ENCODE measurements at regions not wholly inside any gene's neighbourhood (a gene's known extent, or its start where the extent isn't known, plus 50 kb on each side); places are given as distances from the start of the nearest gene placed in this dataset.

GRCh38 chr5:179470201-179470600, 80.2 kb upstream of the RUFY1 start:
- ChIA-PET POLR2A (no interaction called here), CTCF (interaction anchor here (1.1 kb wide), 1 partner anchor 23 kb away, joined by 3 read pairs; no protein-coding TSS in a partner anchor)
- H2AFZ ChIP-seq (ENCODE audit: low read depth) = no peak overlapping the region

DNA sequence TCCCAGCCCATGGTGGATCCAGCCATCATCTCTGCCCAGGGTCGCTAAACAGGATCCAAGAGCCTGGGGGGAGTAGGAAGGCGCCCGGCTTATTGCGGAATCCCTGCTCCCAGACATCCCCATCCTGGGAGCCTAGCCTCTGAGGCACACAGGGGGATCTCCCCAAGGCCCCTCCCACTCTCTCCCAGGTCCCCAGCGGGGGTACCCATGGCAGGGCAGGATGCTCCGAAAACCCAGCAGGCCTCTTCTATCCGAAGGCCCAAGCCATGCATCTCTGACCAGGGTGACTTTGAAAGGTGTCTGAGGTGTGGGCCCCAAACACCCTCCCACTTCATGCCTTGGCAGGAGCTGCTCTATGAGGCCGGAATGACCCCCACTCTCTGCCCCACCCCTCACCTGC, 81.7 kb upstream of the RUFY1 start:
- Histone ChIP-seq H3F3A (replicated peaks; ENCODE audit: insufficient read depth) (no peaks in the 10 kb centered on the region), H2AFZ (ENCODE audit: low read depth) (no peak overlapping the region), H3K27ac (ENCODE audit: low read depth in 2 of 2, low read length in 1 of 2) (no peak overlapping the region), H3K9ac (no peak overlapping the region), H3K4me3 (ENCODE audit: low read depth in 2 of 2, low read length in 1 of 2) (no peak overlapping the region), H3K27me3 (ENCODE audit: insufficient read depth) (no peaks in the 10 kb centered on the region), H3K4me1 (ENCODE audit: control insufficient read depth in 1 of 2, insufficient read depth in 2 of 2, low read depth in 1 of 2, low read length in 1 of 2) (no peaks in the 10 kb centered on the region; a peak in 1 of 4 replicates), H3K79me2 (ENCODE audit: insufficient read depth) (no peaks in the 10 kb centered on the region), H4K20me1 (ENCODE audit: insufficient read depth) (no peaks in the 10 kb centered on the region), H3K4me2 (no peak overlapping the region), H3K9me3 (no peaks in the 10 kb centered on the region), H3K9me2 (no peaks in the 10 kb centered on the region), H3K36me3 (replicated peaks in 1 of 2; ENCODE audit: control insufficient read depth in 1 of 2, insufficient read depth in 2 of 2, low read length in 1 of 2) (no peaks in the 10 kb centered on the region)
- TF ChIP-seq ELF1 (IDR thresholded peaks at IDR 0.05) (no peak), USF2 (IDR thresholded peaks at IDR 0.05; ENCODE audit: borderline replicate concordance, low read depth, low read length) (no peak), IRF3 (IDR thresholded peaks at IDR 0.05; ENCODE audit: low read depth, low read length) (no peak), NFIC (IDR thresholded peaks at IDR 0.05; ENCODE audit: borderline replicate concordance) (no peak), SMC3 (IDR thresholded peaks at IDR 0.05; ENCODE audit: low read depth, low read length) (no peak), RFX5 (IDR thresholded peaks at IDR 0.05; ENCODE audit: low read length) (no peak), FOXJ3 (CRISPR knock-in tag; IDR thresholded peaks at IDR 0.05) (no peak), TEAD4 (IDR thresholded peaks at IDR 0.05; ENCODE audit: borderline replicate concordance, insufficient read depth) (no peak)
- TF ChIP-seq, protein P1, sequence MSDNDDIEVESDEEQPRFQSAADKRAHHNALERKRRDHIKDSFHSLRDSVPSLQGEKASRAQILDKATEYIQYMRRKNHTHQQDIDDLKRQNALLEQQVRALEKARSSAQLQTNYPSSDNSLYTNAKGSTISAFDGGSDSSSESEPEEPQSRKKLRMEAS (IDR thresholded peaks at IDR 0.05; ENCODE audit: low read depth) = no peak
- CTCF ChIA-PET = no interaction called here
- WGBS (ENCODE audit: low lambda C conversion rate) = 3% methylated on average over 3 of the region's 8 CpGs
- no peak for DNase-seq
- POLR2A ChIA-PET = no interaction called here

More at GRCh38 chr5:179470201-179470600, 80.2 kb upstream of the RUFY1 start:
- Histone ChIP-seq H3K4me3 (ENCODE audit: low read depth in 2 of 2, low read length in 1 of 2) (no peak overlapping the region), H3K9me3 (no peaks in the 10 kb centered on the region), H4K20me1 (ENCODE audit: insufficient read depth) (no peaks in the 10 kb centered on the region), H3K4me2 (no peak overlapping the region), H3F3A (replicated peaks; ENCODE audit: insufficient read depth) (no peaks in the 10 kb centered on the region), H3K9ac (no peak overlapping the region), H3K36me3 (replicated peaks in 1 of 2; ENCODE audit: control insufficient read depth in 1 of 2, insufficient read depth in 2 of 2, low read length in 1 of 2) (no peaks in the 10 kb centered on the region), H3K27me3 (ENCODE audit: insufficient read depth) (no peaks in the 10 kb centered on the region), H3K79me2 (ENCODE audit: insufficient read depth) (no peaks in the 10 kb centered on the region), H3K9me2 (no peaks in the 10 kb centered on the region), H3K4me1 (ENCODE audit: control insufficient read depth in 1 of 2, insufficient read depth in 2 of 2, low read depth in 1 of 2, low read length in 1 of 2) (no peaks in the 10 kb centered on the region; a peak in 1 of 4 replicates), H3K27ac (ENCODE audit: low read depth in 2 of 2, low read length in 1 of 2) (no peak overlapping the region)
- DNase-seq = no peak
- WGBS (ENCODE audit: low lambda C conversion rate) = 52% methylated on average over 7 of the region's 11 CpGs
- no peak for TF ChIP-seq TEAD4 (IDR thresholded peaks at IDR 0.05; ENCODE audit: borderline replicate concordance, insufficient read depth)
- no peak for TF ChIP-seq FOXJ3 (CRISPR knock-in tag; IDR thresholded peaks at IDR 0.05)
- TF ChIP-seq REST (IDR thresholded peaks at IDR 0.05; ENCODE audit: low read depth, low read length) = no peak
- no peak for TF ChIP-seq MXI1 (IDR thresholded peaks at IDR 0.05; ENCODE audit: low read depth, low read length)
- no peak for TF ChIP-seq FOXM1 (IDR thresholded peaks at IDR 0.05; ENCODE audit: low read depth)

Measured in SK-N-SH (cell line).